Thoracic aorta (tissue), 2 donors: ENCODE measurements at regions not wholly inside any gene's neighbourhood (a gene's known extent, or its start where the extent isn't known, plus 50 kb on each side); places are given as distances from the start of the nearest gene placed in this dataset.

Experiments used
- ATAC-seq: fragments of 150-250 bp; one replicate; pipeline ENCODE4 v1.8.0; 2017; ENCODE audit warnings: low read depth; ENCODE audit not compliant: insufficient number of reproducible peaks, low FRiP score
- DNase-seq: peaks from one replicate; pipeline ENCODE4 v3.0.0-alpha.2; 2020; ENCODE audit warnings: low spot score
- H3K27ac ChIP-seq, 2 donors: fragments of 200-600 bp; sonication (generic); 1 replicate in 1 of 2; 2 replicates in 1 of 2; pipeline ENCODE4 v1.5.1; 2016; ENCODE audit warnings: mild to moderate bottlenecking in 2 of 2, moderate library complexity in 2 of 2
- H3K27me3 ChIP-seq: fragments of 200-600 bp; sonication (generic); replicated peaks from 2 replicates; pipeline ENCODE4 v1.6.0; 2016; ENCODE audit warnings: mild to moderate bottlenecking; ENCODE audit not compliant: insufficient read depth
- H3K36me3 ChIP-seq: fragments of 200-600 bp; sonication (generic); one replicate; pipeline ENCODE4 v1.5.1; 2016
- H3K4me1 ChIP-seq, 2 donors: fragments of 200-600 bp; sonication (generic); 1 replicate in 1 of 2; 2 replicates in 1 of 2; pipeline versions ENCODE4 v1.5.1 to v1.6.0; 2016; ENCODE audit warnings: low read depth in 2 of 2, mild to moderate bottlenecking in 1 of 2; ENCODE audit not compliant: control insufficient read depth in 1 of 2
- H3K4me3 ChIP-seq: fragments of 200-600 bp; sonication (generic); 2 replicates; pipeline ENCODE4 v1.5.1; 2016; ENCODE audit warnings: mild to moderate bottlenecking
- H3K9me3 ChIP-seq: fragments of 200-600 bp; sonication (generic); 2 replicates; pipeline ENCODE4 v1.5.1; 2016
- TF ChIP-seq, protein P1 (sequence below): fragments of 200-600 bp; sonication (generic); IDR thresholded peaks from one replicate; pipeline ENCODE4 v1.5.1; 2019; ENCODE audit warnings: antibody characterized with exemption

GRCh38 chr12:76633415-76633814 lies 73.8 kb upstream of the OSBPL8 start:
- ATAC-seq = no peak
- Histone ChIP-seq H3K4me1 (no peaks in the 10 kb centered on the region), H3K9me3 (no peaks in the 10 kb centered on the region), H3K27me3 (no peaks in the 10 kb centered on the region), H3K36me3 (no peaks in the 10 kb centered on the region), H3K4me3 (no peak overlapping the region), H3K27ac (no peak overlapping the region)
- TF ChIP-seq, protein P1, sequence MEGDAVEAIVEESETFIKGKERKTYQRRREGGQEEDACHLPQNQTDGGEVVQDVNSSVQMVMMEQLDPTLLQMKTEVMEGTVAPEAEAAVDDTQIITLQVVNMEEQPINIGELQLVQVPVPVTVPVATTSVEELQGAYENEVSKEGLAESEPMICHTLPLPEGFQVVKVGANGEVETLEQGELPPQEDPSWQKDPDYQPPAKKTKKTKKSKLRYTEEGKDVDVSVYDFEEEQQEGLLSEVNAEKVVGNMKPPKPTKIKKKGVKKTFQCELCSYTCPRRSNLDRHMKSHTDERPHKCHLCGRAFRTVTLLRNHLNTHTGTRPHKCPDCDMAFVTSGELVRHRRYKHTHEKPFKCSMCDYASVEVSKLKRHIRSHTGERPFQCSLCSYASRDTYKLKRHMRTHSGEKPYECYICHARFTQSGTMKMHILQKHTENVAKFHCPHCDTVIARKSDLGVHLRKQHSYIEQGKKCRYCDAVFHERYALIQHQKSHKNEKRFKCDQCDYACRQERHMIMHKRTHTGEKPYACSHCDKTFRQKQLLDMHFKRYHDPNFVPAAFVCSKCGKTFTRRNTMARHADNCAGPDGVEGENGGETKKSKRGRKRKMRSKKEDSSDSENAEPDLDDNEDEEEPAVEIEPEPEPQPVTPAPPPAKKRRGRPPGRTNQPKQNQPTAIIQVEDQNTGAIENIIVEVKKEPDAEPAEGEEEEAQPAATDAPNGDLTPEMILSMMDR = no peak
- DNase-seq = no peak

- H3K4me1 ChIP-seq = no peaks in the 10 kb centered on the region
- H3K27ac ChIP-seq = no peak overlapping the region
- ATAC-seq = no peak
Observed at GRCh38 chr12:76634133-76634532, 74.6 kb upstream of the OSBPL8 start.

GRCh38 chr12:76636121-76636692 lies 76.6 kb upstream of the OSBPL8 start:
- TF ChIP-seq, protein P1 = no peak
- H3K36me3 ChIP-seq = no peaks in the 10 kb centered on the region
- no peak overlapping the region for H3K4me3 ChIP-seq
- H3K27ac ChIP-seq = no peak overlapping the region
- no peaks in the 10 kb centered on the region for H3K9me3 ChIP-seq
- H3K4me1 ChIP-seq = no peaks in the 10 kb centered on the region
- ATAC-seq (no peak), DNase-seq (no peak)
- no peaks in the 10 kb centered on the region for H3K27me3 ChIP-seq

More at GRCh38 chr12:76634133-76634532, 74.6 kb upstream of the OSBPL8 start:
- Histone ChIP-seq H3K27me3 (no peaks in the 10 kb centered on the region), H3K9me3 (no peaks in the 10 kb centered on the region), H3K36me3 (no peaks in the 10 kb centered on the region), H3K4me3 (no peak overlapping the region)
- TF ChIP-seq, protein P1 = no peak
- no peak for DNase-seq

DNA sequence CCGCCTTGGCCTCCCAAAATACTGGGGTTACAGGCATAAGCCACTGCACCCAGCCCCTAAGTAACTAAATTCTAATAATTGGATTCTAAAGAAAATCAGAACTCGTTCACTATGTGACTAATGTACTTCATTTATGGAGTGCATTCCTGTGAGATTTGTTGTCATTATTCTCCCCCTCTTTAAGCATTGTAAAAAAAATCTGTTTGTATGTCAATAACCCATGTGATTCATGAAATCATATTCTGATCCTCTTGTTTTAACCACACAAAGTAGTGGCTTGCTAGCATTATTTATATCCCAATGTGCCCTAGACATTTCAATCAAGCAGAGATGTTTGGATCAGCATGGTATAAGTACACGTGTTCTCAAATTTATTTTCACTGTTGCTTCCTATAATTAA lies 78.2 kb upstream of the OSBPL8 start:
- no peaks in the 10 kb centered on the region for H3K9me3 ChIP-seq
- ATAC-seq (no peak), DNase-seq (no peak)
- H3K27ac ChIP-seq = no peak overlapping the region
- H3K27me3 ChIP-seq = no peaks in the 10 kb centered on the region
- TF ChIP-seq, protein P1 = no peak
- H3K36me3 ChIP-seq = no peaks in the 10 kb centered on the region
- no peaks in the 10 kb centered on the region for H3K4me1 ChIP-seq
- H3K4me3 ChIP-seq = no peak overlapping the region

- H3K27me3 ChIP-seq = no peaks in the 10 kb centered on the region
- no peak overlapping the region for H3K27ac ChIP-seq
- no peak overlapping the region for H3K4me3 ChIP-seq
- no peak for ATAC-seq
- no peaks in the 10 kb centered on the region for H3K9me3 ChIP-seq
- H3K36me3 ChIP-seq = no peaks in the 10 kb centered on the region
- no peaks in the 10 kb centered on the region for H3K4me1 ChIP-seq
- DNase-seq = no peak
- TF ChIP-seq, protein P1 = no peak
Observed at GRCh38 chr12:76639646-76640045, 80.1 kb upstream of the OSBPL8 start.
